Upper lobe of left lung (tissue), 6 donors: ENCODE measurements at regions not wholly inside any gene's neighbourhood (a gene's known extent, or its start where the extent isn't known, plus 50 kb on each side); places are given as distances from the start of the nearest gene placed in this dataset.

Source experiments
- ATAC-seq, 2 donors: fragments of 200-7000 bp; cut with Tn5 transposase; one replicate each; pipeline ENCODE4 v1.9.1; 2022; ENCODE audit warnings: mild to moderate bottlenecking in 2 of 2, moderate library complexity in 2 of 2; ENCODE audit not compliant: low FRiP score in 2 of 2
- DNase-seq, 2 donors: peaks; one replicate each; pipeline ENCODE4 v3.0.0-alpha.2; 2019 to 2020
- H3K27ac ChIP-seq, 4 donors: fragments of 200-600 bp; sonication (generic); one replicate each; pipeline ENCODE4 v1.5.1; 2016 to 2019
- H3K27me3 ChIP-seq, 4 donors: fragments of 200-600 bp; sonication (generic); one replicate each; pipeline ENCODE4 v1.5.1; 2017 to 2019
- H3K36me3 ChIP-seq, 4 donors: fragments of 200-600 bp; sonication (generic); one replicate each; pipeline ENCODE4 v1.5.1; 2016 to 2019
- H3K4me1 ChIP-seq, 4 donors: fragments of 200-600 bp; sonication (generic); one replicate each; pipeline ENCODE4 v1.5.1; 2018 to 2019
- H3K4me3 ChIP-seq, 4 donors: fragments of 200-600 bp; sonication (generic); one replicate each; pipeline ENCODE4 v1.5.1; 2017 to 2019; ENCODE audit warnings: mild to moderate bottlenecking in 2 of 4, moderate library complexity in 1 of 4
- H3K9me3 ChIP-seq, 4 donors: fragments of 200-600 bp; sonication (generic); one replicate each; pipeline ENCODE4 v1.5.1; 2018 to 2019
- EP300 ChIP-seq, 4 donors: sonication (generic); formaldehyde crosslinking; IDR thresholded peaks; one replicate each; pipeline ENCODE4 v1.5.1; 2017; ENCODE audit warnings: antibody characterized with exemption in 4 of 4, control low read depth in 2 of 4
- POLR2A ChIP-seq, 4 donors: fragments of 450-650 bp; IDR thresholded peaks; one replicate each; pipeline ENCODE4 v1.5.1; 2016 to 2017; ENCODE audit warnings: antibody characterized with exemption in 4 of 4, mild to moderate bottlenecking in 2 of 4
- POLR2AphosphoS5 ChIP-seq, 2 donors: sonication (generic); formaldehyde crosslinking; IDR thresholded peaks; one replicate each; pipeline ENCODE4 v1.5.1; 2017; ENCODE audit warnings: antibody characterized with exemption in 2 of 2
- WGBS, 2 donors: methylation state at CpG; one replicate each; pipeline ENCODE4 v1.1.5; 2017 to 2018; 5-methylcytosine and 5-hydroxymethylcytosine counted together
- TF ChIP-seq, protein P1 (sequence below), 6 experiments: fragments of 450-650 bp in 4 of 6; fragments of 200-600 bp in 2 of 6; sonication (generic) in 2 of 6; IDR thresholded peaks; one replicate each; pipeline ENCODE4 v1.5.1; 2016 to 2019; ENCODE audit warnings: antibody characterized with exemption in 6 of 6
- donor health status: DM: no; HTN: no; CAD: no; lungs with moderate emphysema.
- donor health status: DM: no; HTN: yes; CAD: no; lungs with severe emphysema.

DNA sequence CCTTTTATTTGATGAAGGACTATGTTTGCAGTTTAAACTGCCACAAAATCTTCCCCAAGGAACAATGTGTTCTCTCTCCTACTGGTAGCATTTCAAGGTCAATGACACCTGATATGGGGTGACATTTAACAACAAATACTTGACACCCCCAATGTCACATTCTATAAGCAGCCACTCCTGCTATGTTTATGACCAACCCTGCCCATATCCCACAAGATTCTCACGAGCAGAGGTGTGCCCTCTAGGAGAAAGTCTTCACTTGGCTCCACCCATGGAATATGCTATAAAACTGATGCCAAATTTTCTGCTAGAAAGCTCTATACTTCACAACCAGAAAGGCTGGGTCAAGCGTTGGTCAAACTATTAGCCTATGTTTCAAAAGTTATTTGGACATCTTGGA, 105.6 kb upstream of the ARID2 start:
- no peaks in the 10 kb centered on the region for H3K36me3 ChIP-seq
- ATAC-seq (no peak), DNase-seq (no peak)
- H3K4me3 ChIP-seq: no peak overlapping the region
- 75 to 78% methylated on average over 2 of the region's 2 CpGs for WGBS, 2 donors
- TF ChIP-seq EP300 (IDR thresholded peaks at IDR 0.05): no peak
- no peak for TF ChIP-seq POLR2A (IDR thresholded peaks at IDR 0.05)
- no peak for TF ChIP-seq POLR2AphosphoS5 (IDR thresholded peaks at IDR 0.05)
- TF ChIP-seq, protein P1, sequence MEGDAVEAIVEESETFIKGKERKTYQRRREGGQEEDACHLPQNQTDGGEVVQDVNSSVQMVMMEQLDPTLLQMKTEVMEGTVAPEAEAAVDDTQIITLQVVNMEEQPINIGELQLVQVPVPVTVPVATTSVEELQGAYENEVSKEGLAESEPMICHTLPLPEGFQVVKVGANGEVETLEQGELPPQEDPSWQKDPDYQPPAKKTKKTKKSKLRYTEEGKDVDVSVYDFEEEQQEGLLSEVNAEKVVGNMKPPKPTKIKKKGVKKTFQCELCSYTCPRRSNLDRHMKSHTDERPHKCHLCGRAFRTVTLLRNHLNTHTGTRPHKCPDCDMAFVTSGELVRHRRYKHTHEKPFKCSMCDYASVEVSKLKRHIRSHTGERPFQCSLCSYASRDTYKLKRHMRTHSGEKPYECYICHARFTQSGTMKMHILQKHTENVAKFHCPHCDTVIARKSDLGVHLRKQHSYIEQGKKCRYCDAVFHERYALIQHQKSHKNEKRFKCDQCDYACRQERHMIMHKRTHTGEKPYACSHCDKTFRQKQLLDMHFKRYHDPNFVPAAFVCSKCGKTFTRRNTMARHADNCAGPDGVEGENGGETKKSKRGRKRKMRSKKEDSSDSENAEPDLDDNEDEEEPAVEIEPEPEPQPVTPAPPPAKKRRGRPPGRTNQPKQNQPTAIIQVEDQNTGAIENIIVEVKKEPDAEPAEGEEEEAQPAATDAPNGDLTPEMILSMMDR (IDR thresholded peaks at IDR 0.05): no peak
- no peaks in the 10 kb centered on the region for H3K9me3 ChIP-seq
- H3K4me1 ChIP-seq: no peaks in the 10 kb centered on the region
- H3K27ac ChIP-seq: no peak overlapping the region
- no peaks in the 10 kb centered on the region for H3K27me3 ChIP-seq

DNA sequence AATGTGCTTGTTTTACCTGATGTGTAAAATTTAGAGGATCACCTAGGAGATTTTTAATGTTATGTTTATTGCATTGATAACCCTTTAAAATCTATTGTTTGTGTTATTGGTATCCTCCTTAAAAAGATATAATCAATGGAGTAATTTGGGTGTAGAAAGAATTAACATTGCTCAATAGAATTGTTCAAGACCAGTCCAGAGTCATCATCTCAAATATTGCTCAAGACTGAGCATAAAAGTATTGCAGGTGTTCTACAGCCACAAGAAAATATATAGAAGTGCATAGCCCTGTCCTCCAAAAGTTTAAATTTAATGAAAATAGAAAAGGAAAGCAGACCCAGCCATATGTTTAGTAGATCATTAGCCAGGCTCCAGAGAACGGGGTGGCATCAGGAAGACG, 102.5 kb upstream of the ARID2 start:
- no peaks in the 10 kb centered on the region for H3K27me3 ChIP-seq
- TF ChIP-seq POLR2A (IDR thresholded peaks at IDR 0.05) (no peak), POLR2AphosphoS5 (IDR thresholded peaks at IDR 0.05) (no peak), EP300 (IDR thresholded peaks at IDR 0.05) (no peak)
- TF ChIP-seq, protein P1 (IDR thresholded peaks at IDR 0.05): no peak
- WGBS, 2 donors: 45 to 62% methylated on average over 2 of the region's 2 CpGs
- H3K4me3 ChIP-seq: no peak overlapping the region
- no peak overlapping the region for H3K27ac ChIP-seq
- H3K4me1 ChIP-seq: no peaks in the 10 kb centered on the region
- DNase-seq (no peak), ATAC-seq (no peak)
- no peaks in the 10 kb centered on the region for H3K36me3 ChIP-seq
- no peaks in the 10 kb centered on the region for H3K9me3 ChIP-seq

DNA sequence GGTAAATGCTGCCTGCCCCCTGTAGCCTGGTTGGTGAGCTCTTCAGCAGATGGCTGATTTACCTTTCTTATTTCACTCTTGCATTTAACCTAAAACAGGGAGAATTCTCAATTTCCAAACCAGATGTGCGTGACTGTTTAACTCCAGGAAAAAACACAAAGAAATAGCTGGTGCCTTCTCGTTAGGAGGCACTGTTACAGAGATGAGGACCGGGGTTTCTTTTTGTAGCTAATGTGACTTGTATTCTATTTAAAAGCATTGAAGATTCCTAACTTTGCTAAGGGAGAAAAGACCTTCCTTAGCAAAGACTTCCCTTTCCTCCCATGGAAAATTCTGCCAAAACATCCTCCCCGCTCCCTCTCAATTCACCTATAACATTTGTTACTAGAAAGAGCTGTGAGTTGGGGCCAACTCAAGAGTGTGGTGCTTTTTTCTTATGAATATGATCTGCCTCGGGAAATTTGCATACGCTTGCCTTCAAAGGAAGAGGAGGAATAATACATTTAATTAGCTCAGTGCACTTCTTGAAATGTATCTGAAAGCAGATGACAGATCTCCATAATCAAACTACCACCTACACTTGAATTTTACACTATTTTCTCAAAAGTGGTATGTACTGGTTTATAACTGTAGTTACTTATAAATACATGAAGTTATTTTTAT, 102.0 kb upstream of the ARID2 start:
- DNase-seq (no peak), ATAC-seq (no peak)
- TF ChIP-seq EP300 (IDR thresholded peaks at IDR 0.05) (no peak), POLR2AphosphoS5 (IDR thresholded peaks at IDR 0.05) (no peak), POLR2A (IDR thresholded peaks at IDR 0.05) (no peak)
- TF ChIP-seq, protein P1 (IDR thresholded peaks at IDR 0.05): no peak
- no peaks in the 10 kb centered on the region for H3K4me1 ChIP-seq
- H3K4me3 ChIP-seq: no peak overlapping the region
- no peaks in the 10 kb centered on the region for H3K27me3 ChIP-seq
- no peak overlapping the region for H3K27ac ChIP-seq
- H3K36me3 ChIP-seq: no peaks in the 10 kb centered on the region
- WGBS, 2 donors: 71 to 79% methylated on average over 6 of the region's 6 CpGs
- no peaks in the 10 kb centered on the region for H3K9me3 ChIP-seq

DNA sequence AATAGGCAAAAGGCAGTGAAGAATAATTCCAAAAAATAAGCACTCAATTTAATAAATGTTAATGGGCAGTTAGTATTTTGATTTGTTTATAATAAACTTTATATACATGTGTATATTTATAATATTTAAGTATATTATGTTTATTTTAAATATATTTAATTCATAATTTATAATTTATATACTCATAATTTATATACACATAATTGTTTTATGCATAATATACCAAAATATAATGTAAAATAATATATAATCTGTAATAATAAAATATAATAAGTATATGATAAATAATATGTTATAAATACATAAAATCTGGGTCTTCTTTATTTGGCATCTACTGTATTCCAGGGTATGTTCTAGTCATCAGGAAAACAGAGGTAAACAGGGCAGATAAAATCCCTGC, 100.2 kb upstream of the ARID2 start:
- Histone ChIP-seq H3K27me3 (no peaks in the 10 kb centered on the region), H3K4me1 (no peaks in the 10 kb centered on the region), H3K4me3 (no peak overlapping the region), H3K27ac (no peak overlapping the region), H3K36me3 (no peaks in the 10 kb centered on the region), H3K9me3 (no peaks in the 10 kb centered on the region)
- TF ChIP-seq POLR2AphosphoS5 (IDR thresholded peaks at IDR 0.05) (no peak), EP300 (IDR thresholded peaks at IDR 0.05) (no peak), POLR2A (IDR thresholded peaks at IDR 0.05) (no peak)
- TF ChIP-seq, protein P1 (IDR thresholded peaks at IDR 0.05): no peak
- no peak for DNase-seq
- no peak for ATAC-seq

DNA sequence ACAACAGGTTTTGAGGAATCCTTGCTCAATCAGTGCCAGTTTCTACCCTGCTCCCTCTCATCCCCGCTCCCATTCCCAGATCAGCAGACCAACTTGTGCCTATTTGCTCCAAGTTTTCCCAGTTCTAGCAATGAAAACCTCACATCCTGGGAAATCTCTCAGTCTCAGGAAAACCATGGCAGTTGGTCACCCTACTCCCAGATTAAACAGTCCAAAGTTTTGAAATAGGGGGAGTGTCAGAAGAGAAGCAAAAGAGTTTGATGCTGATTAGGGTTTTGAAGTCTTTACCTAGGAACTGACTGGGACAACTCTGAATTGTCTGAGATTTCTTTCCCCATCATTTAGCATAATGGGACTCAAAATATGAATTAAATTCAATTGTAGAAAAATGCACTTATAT, 95.8 kb upstream of the ARID2 start:
- DNase-seq (no peak), ATAC-seq (no peak)
- H3K4me1 ChIP-seq: no peaks in the 10 kb centered on the region
- H3K27ac ChIP-seq: no peak overlapping the region
- TF ChIP-seq, protein P1 (IDR thresholded peaks at IDR 0.05): no peak
- TF ChIP-seq POLR2AphosphoS5 (IDR thresholded peaks at IDR 0.05) (no peak), POLR2A (IDR thresholded peaks at IDR 0.05) (no peak), EP300 (IDR thresholded peaks at IDR 0.05) (no peak)
- H3K9me3 ChIP-seq: no peaks in the 10 kb centered on the region
- H3K27me3 ChIP-seq: no peaks in the 10 kb centered on the region
- no peak overlapping the region for H3K4me3 ChIP-seq
- H3K36me3 ChIP-seq: no peaks in the 10 kb centered on the region
- 100% methylated on average over 1 of the region's 1 CpG for WGBS, 2 donors
